HCT116 (cell line): ENCODE measurements at regions not wholly inside any gene's neighbourhood (a gene's known extent, or its start where the extent isn't known, plus 50 kb on each side); places are given as distances from the start of the nearest gene placed in this dataset.

Experiments used
- CTCF ChIP-seq, 3 experiments: fragments of 200-600 bp in 1 of 3; sonication (generic) in 1 of 3; IDR thresholded peaks in 2 of 3; conservative IDR thresholded peaks in 1 of 3; 2 replicates each; pipeline ENCODE4 v1.5.1; 2012 to 2017; ENCODE audit warnings: low read depth in 2 of 3, low read length in 2 of 3, antibody characterized with exemption in 1 of 3, borderline replicate concordance in 1 of 3, control low read depth in 1 of 3, mild to moderate bottlenecking in 1 of 3, mixed read lengths in 1 of 3, mixed run types in 1 of 3, moderate library complexity in 1 of 3; ENCODE audit not compliant: insufficient read depth in 1 of 3
- POLR2A ChIP-seq: IDR thresholded peaks from 2 replicates; pipeline ENCODE4 v1.7.0; 2011; ENCODE audit warnings: borderline replicate concordance; ENCODE audit not compliant: insufficient read depth, insufficient read length; ENCODE audit errors: extremely low read depth
- ZFX ChIP-seq: fragments of 450-650 bp; IDR thresholded peaks from 2 replicates; pipeline ENCODE4 v1.6.1; 2017

GRCh38 chr16:27123795-27124409, 57.2 kb downstream of the C16orf82 start:
- TF ChIP-seq POLR2A (no peak), ZFX (no peak), CTCF (IDR thresholded peaks at IDR 0.05 in 2 of 3, conservative IDR thresholded peaks at IDR 0.05 in 1 of 3; ENCODE audit: borderline replicate concordance in 1 of 3, insufficient read depth in 1 of 3, low read depth in 2 of 3, low read length in 2 of 3) (no peak)
